ENCODE measurements at regions not wholly inside any gene's neighbourhood (a gene's known extent, or its start where the extent isn't known, plus 50 kb on each side); places are given as distances from the start of the nearest gene placed in this dataset.
"Not testable (repeated sequence)": the region's sequence is repeated elsewhere in the genome, so short reads cannot be mapped to it uniquely, and the experiment has no call there.

DNA sequence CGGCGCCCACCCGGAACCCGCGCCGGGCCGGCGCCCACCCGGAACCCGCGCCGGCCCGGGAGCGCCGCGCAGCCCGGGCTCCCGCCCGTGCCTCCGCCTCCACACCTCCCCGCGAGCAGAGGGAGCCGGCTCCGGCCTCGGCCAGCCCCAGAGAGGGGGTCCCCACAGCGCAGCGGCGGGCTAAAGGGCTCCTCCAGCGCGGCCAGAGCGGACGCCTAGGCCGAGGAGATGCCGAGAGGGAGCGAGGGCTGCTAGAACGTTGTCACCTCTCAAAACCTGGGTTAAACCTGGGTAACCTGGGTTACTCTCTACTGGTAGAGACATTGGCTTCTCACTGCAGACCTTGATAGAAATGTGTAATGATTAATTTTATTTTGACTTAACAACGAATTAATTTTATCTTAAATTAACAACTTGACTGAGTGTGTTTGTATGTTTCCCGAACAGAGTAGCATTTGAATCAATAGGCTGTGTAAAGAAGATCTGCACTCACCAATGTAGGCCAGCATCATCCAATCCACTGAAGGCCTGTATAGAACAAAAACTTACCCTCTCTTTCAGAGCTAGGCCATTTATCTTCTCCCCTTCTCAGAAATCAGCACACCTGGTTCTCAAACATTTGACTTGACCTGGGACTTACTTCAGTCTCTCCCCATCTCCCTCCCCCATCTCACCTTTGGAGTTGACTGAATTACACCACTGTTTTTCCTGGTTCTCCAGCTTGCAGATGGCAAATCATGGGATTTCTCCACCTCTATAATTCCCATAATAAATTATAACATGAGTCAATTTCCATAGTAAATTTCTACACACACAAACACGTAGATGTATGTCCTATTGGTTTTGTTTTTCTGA, 242.7 kb downstream of the ASXL3 start:
- DNase-seq (ENCODE audit: low read depth) (no peak), FAIRE-seq (no peak)
- no peak overlapping the region for H3K4me2 ChIP-seq (ENCODE audit: low read length)
- H3K4me1 ChIP-seq (ENCODE audit: insufficient read depth, low read length): peaks cover 4% of the 10 kb centered on the region
- Mint-ChIP-seq H3K36me3 (ENCODE audit: low read depth, unreplicated experiment) (no peaks in the 10 kb centered on the region), H3K9me3 (ENCODE audit: unreplicated experiment) (peaks cover 4% of the 10 kb centered on the region), H3K27ac (ENCODE audit: unreplicated experiment) (no peak overlapping the region), H3K27me3 (ENCODE audit: low read depth, unreplicated experiment) (no peaks in the 10 kb centered on the region), H3K4me1 (ENCODE audit: low read depth, unreplicated experiment) (peaks cover 13% of the 10 kb centered on the region), H3K4me3 (ENCODE audit: unreplicated experiment) (no peak overlapping the region)
- H3K9me3 ChIP-seq (ENCODE audit: insufficient read depth, low read depth, low read length): no peaks in the 10 kb centered on the region
- no peaks in the 10 kb centered on the region for H4K20me1 ChIP-seq (ENCODE audit: insufficient read depth, low read length)
- no peaks in the 10 kb centered on the region for H3K27me3 ChIP-seq (ENCODE audit: insufficient read depth, low read length)
- H3K79me2 ChIP-seq (ENCODE audit: insufficient read depth, low read length): no peaks in the 10 kb centered on the region
- H3K9ac ChIP-seq (ENCODE audit: low read length): no peak overlapping the region
- no peak overlapping the region for H3K4me3 ChIP-seq (ENCODE audit: insufficient read depth, low read depth, low read length)
- H2AFZ ChIP-seq (ENCODE audit: low read depth, low read length): no peak overlapping the region
- H3K36me3 ChIP-seq (ENCODE audit: insufficient read depth, low read length): no peaks in the 10 kb centered on the region
- no peak overlapping the region for H3K27ac ChIP-seq (ENCODE audit: low read depth, low read length)
- TF ChIP-seq, protein P1, sequence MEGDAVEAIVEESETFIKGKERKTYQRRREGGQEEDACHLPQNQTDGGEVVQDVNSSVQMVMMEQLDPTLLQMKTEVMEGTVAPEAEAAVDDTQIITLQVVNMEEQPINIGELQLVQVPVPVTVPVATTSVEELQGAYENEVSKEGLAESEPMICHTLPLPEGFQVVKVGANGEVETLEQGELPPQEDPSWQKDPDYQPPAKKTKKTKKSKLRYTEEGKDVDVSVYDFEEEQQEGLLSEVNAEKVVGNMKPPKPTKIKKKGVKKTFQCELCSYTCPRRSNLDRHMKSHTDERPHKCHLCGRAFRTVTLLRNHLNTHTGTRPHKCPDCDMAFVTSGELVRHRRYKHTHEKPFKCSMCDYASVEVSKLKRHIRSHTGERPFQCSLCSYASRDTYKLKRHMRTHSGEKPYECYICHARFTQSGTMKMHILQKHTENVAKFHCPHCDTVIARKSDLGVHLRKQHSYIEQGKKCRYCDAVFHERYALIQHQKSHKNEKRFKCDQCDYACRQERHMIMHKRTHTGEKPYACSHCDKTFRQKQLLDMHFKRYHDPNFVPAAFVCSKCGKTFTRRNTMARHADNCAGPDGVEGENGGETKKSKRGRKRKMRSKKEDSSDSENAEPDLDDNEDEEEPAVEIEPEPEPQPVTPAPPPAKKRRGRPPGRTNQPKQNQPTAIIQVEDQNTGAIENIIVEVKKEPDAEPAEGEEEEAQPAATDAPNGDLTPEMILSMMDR (IDR thresholded peaks at IDR 0.05; ENCODE audit: insufficient read depth, low read depth, low read length): no peak
- TF ChIP-seq EZH2 (IDR thresholded peaks at IDR 0.05; ENCODE audit: insufficient read depth, low read length): no peak

DNA sequence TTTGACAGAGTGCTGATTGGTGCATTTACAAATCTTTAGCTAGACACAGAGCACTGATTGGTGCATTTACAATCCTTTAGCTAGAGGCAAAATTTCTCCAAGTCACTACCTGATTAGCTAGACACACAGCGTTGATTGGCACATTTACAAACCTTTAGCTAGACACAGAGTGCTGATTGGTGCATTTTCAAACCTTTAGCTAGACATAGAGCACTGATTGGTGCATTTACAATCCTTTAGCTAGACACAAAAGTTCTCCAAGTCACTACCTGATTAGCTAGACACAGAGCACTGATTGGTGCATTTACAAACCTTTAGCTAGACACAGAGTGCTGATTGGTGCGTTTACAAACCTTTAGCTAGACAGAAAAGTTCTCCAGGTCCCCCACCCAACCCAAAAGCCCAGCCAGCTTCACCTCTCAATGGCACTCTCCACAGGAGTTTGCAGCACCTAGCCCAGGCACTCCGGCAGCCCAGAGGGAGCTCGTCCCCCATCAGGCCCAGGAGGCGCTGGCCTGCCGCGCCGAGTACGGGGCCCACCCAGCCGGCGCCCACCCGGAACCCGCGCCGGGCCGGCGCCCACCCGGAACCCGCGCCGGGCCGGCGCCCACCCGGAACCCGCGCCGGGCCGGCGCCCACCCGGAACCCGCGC, 241.8 kb downstream of the ASXL3 start:
- not testable (repeated sequence) for H3K27ac Mint-ChIP-seq (ENCODE audit: unreplicated experiment); H2AFZ ChIP-seq (ENCODE audit: low read depth, low read length); FAIRE-seq; DNase-seq (ENCODE audit: low read depth); H3K27me3 ChIP-seq (ENCODE audit: insufficient read depth, low read length); H3K9me3 Mint-ChIP-seq (ENCODE audit: unreplicated experiment); H3K79me2 ChIP-seq (ENCODE audit: insufficient read depth, low read length); H3K36me3 ChIP-seq (ENCODE audit: insufficient read depth, low read length); H3K27me3 Mint-ChIP-seq (ENCODE audit: low read depth, unreplicated experiment); H3K4me2 ChIP-seq (ENCODE audit: low read length); H3K9ac ChIP-seq (ENCODE audit: low read length); H3K4me3 ChIP-seq (ENCODE audit: insufficient read depth, low read depth, low read length); H3K27ac ChIP-seq (ENCODE audit: low read depth, low read length); H3K4me3 Mint-ChIP-seq (ENCODE audit: unreplicated experiment); H3K4me1 ChIP-seq (ENCODE audit: insufficient read depth, low read length); H3K9me3 ChIP-seq (ENCODE audit: insufficient read depth, low read depth, low read length); H4K20me1 ChIP-seq (ENCODE audit: insufficient read depth, low read length); H3K36me3 Mint-ChIP-seq (ENCODE audit: low read depth, unreplicated experiment)
- H3K4me1 Mint-ChIP-seq (ENCODE audit: low read depth, unreplicated experiment): peaks cover 13% of the 10 kb centered on the region

DNA sequence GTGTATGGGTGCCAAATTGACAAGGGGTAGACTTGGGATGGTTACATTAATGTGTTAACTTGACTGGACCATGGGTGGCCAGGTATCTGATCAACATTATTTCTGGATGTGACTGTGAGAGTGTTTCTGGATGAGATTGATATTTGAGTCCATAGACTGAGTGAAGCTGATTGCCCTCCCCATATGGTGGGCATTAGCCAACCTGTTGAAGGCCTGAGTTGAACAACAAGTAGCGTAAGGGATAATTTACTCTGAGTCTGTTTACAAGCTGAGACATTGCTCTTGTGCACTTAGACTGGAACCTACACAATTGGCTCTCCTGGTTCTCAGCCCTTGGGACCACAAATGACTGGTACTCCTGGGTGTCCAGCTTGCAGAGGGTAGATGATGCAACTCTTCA, 240.1 kb downstream of the ASXL3 start:
- no peak for FAIRE-seq
- Mint-ChIP-seq H3K27me3 (ENCODE audit: low read depth, unreplicated experiment) (no peaks in the 10 kb centered on the region), H3K36me3 (ENCODE audit: low read depth, unreplicated experiment) (no peaks in the 10 kb centered on the region), H3K27ac (ENCODE audit: unreplicated experiment) (no peak overlapping the region), H3K4me1 (ENCODE audit: low read depth, unreplicated experiment) (peaks cover 13% of the 10 kb centered on the region), H3K9me3 (ENCODE audit: unreplicated experiment) (peaks cover 4% of the 10 kb centered on the region), H3K4me3 (ENCODE audit: unreplicated experiment) (no peak overlapping the region)
- no peak overlapping the region for H3K27ac ChIP-seq (ENCODE audit: low read depth, low read length)
- no peaks in the 10 kb centered on the region for H3K36me3 ChIP-seq (ENCODE audit: insufficient read depth, low read length)
- H2AFZ ChIP-seq (ENCODE audit: low read depth, low read length): no peak overlapping the region
- no peak overlapping the region for H3K9ac ChIP-seq (ENCODE audit: low read length)
- H3K9me3 ChIP-seq (ENCODE audit: insufficient read depth, low read depth, low read length): no peaks in the 10 kb centered on the region
- no peaks in the 10 kb centered on the region for H3K79me2 ChIP-seq (ENCODE audit: insufficient read depth, low read length)
- H3K4me2 ChIP-seq (ENCODE audit: low read length): no peak overlapping the region
- TF ChIP-seq, protein P1 (IDR thresholded peaks at IDR 0.05; ENCODE audit: insufficient read depth, low read depth, low read length): no peak
- no peak for TF ChIP-seq EZH2 (IDR thresholded peaks at IDR 0.05; ENCODE audit: insufficient read depth, low read length)
- H3K27me3 ChIP-seq (ENCODE audit: insufficient read depth, low read length): no peaks in the 10 kb centered on the region
- H3K4me1 ChIP-seq (ENCODE audit: insufficient read depth, low read length): peaks cover 4% of the 10 kb centered on the region
- H3K4me3 ChIP-seq (ENCODE audit: insufficient read depth, low read depth, low read length): no peak overlapping the region
- H4K20me1 ChIP-seq (ENCODE audit: insufficient read depth, low read length): no peaks in the 10 kb centered on the region
- DNase-seq (ENCODE audit: low read depth): no peak

All from astrocyte (in vitro differentiated cells and primary cell).